ENCODE measurements at regions not wholly inside any gene's neighbourhood (a gene's known extent, or its start where the extent isn't known, plus 50 kb on each side); places are given as distances from the start of the nearest gene placed in this dataset.

GRCh38 chr14:34931206-34931605 lies 51.6 kb upstream of the SRP54 start:
- peaks cover 0 to 7% of the 10 kb centered on the region in 2 donors for H3K4me1 ChIP-seq (ENCODE audit: control insufficient read depth in 1 of 2, insufficient read depth in 2 of 2, low read length in 2 of 2)
- no peak overlapping the region for H3K4me3 ChIP-seq (ENCODE audit: low read depth in 1 of 2, low read length in 2 of 2)
- no peaks in the 10 kb centered on the region for H3K9me3 ChIP-seq (ENCODE audit: control insufficient read depth in 1 of 2, low read length in 2 of 2)
- peak overlapping the region; percentile 39 for H3K27ac ChIP-seq (ENCODE audit: low read depth, low read length)
- H3K36me3 ChIP-seq (ENCODE audit: control insufficient read depth in 1 of 2, insufficient read depth in 2 of 2, low read length in 2 of 2), result no peaks in the 10 kb centered on the region
- H3K9ac ChIP-seq (ENCODE audit: low read depth in 1 of 2, low read length in 2 of 2), result no peak overlapping the region
- no peaks in the 10 kb centered on the region for H3K27me3 ChIP-seq (ENCODE audit: control insufficient read depth in 1 of 2, insufficient read depth in 2 of 2, low read length in 2 of 2)

- Histone ChIP-seq H3K27me3 (ENCODE audit: control insufficient read depth in 1 of 2, insufficient read depth in 2 of 2, low read length in 2 of 2) (no peaks in the 10 kb centered on the region), H3K9me3 (ENCODE audit: control insufficient read depth in 1 of 2, low read length in 2 of 2) (no peaks in the 10 kb centered on the region), H3K4me1 (ENCODE audit: control insufficient read depth in 1 of 2, insufficient read depth in 2 of 2, low read length in 2 of 2) (peaks cover 0 to 7% of the 10 kb centered on the region in 2 donors), H3K27ac (ENCODE audit: low read depth, low read length) (no peak overlapping the region), H3K36me3 (ENCODE audit: control insufficient read depth in 1 of 2, insufficient read depth in 2 of 2, low read length in 2 of 2) (no peaks in the 10 kb centered on the region), H3K4me3 (ENCODE audit: low read depth in 1 of 2, low read length in 2 of 2) (no peak overlapping the region), H3K9ac (ENCODE audit: low read depth in 1 of 2, low read length in 2 of 2) (no peak overlapping the region)
Measured at GRCh38 chr14:34930591-34931091, 52.2 kb upstream of the SRP54 start.

GRCh38 chr14:34926552-34926951 lies 51.4 kb upstream of the BAZ1A start:
- peaks cover 0 to 7% of the 10 kb centered on the region in 2 donors for H3K4me1 ChIP-seq (ENCODE audit: control insufficient read depth in 1 of 2, insufficient read depth in 2 of 2, low read length in 2 of 2)
- no peaks in the 10 kb centered on the region for H3K9me3 ChIP-seq (ENCODE audit: control insufficient read depth in 1 of 2, low read length in 2 of 2)
- H3K27me3 ChIP-seq (ENCODE audit: control insufficient read depth in 1 of 2, insufficient read depth in 2 of 2, low read length in 2 of 2), result no peaks in the 10 kb centered on the region
- no peak overlapping the region for H3K9ac ChIP-seq (ENCODE audit: low read depth in 1 of 2, low read length in 2 of 2)
- H3K36me3 ChIP-seq (ENCODE audit: control insufficient read depth in 1 of 2, insufficient read depth in 2 of 2, low read length in 2 of 2), result no peaks in the 10 kb centered on the region
- no peak overlapping the region for H3K4me3 ChIP-seq (ENCODE audit: low read depth in 1 of 2, low read length in 2 of 2)
- H3K27ac ChIP-seq (ENCODE audit: low read depth, low read length), result no peak overlapping the region

Data from duodenal mucosa (tissue), 2 donors.